K562 (cell line): ENCODE measurements at regions not wholly inside any gene's neighbourhood (a gene's known extent, or its start where the extent isn't known, plus 50 kb on each side); places are given as distances from the start of the nearest gene placed in this dataset.

Experiments
- ATAC-seq: fragments of 200-7000 bp; cut with Tn5 transposase; 3 replicates; pipeline ENCODE4 v1.9.1; 2020; ENCODE audit warnings: moderate library complexity
- BruUV-seq: library from RNA; stranded (reverse); fragments of 400-500 nt; replicated peaks from 2 replicates; lab custom pipeline; 2021; lab: Mats Ljungman, UMichigan
- CTCF ChIA-PET: fragments of 300-600 bp; formaldehyde crosslinking; extraction: SDS; loops from one replicate; lab custom pipeline; 2021; ENCODE audit warnings: low intra/inter-chr PET ratio; lab: Yijun Ruan, JAX
- POLR2A ChIA-PET: fragments of 300-600, 350-650 bp; sonication (Branson Sonifier 250); formaldehyde crosslinking; extraction: SDS; loops from one replicate; lab custom pipeline; 2021; ENCODE audit warnings: antibody characterized with exemption, inconsistent platforms; lab: Yijun Ruan, JAX
- DNase-seq, 4 experiments: peaks; one replicate each; pipeline versions ENCODE4 v3.0.0 to v3.0.0-alpha.2; 2011 to 2018; ENCODE audit warnings: low spot score in 3 of 4, mixed read lengths in 3 of 4; ENCODE audit errors: extremely low read depth in 1 of 4
- FAIRE-seq: peaks from 2 replicates; lab custom pipeline; 2011; peaks lifted over from hg19 to GRCh38; lab: Jason Lieb, UNC
- H2AFZ ChIP-seq: 2 replicates; pipeline ENCODE4 v1.6.0; 2011; ENCODE audit warnings: low read depth, low read length, control low read depth, inconsistent platforms
- H3K27ac ChIP-seq: fragments of 200-600 bp; 3 replicates; pipeline ENCODE4 v1.8.0; 2011; ENCODE audit warnings: low read depth, mild to moderate bottlenecking, control low read depth, inconsistent platforms, low read length, moderate library complexity, mixed read lengths; ENCODE audit errors: extremely low read depth
- H3K27me3 ChIP-seq, 2 experiments: fragments of 300-600 bp in 1 of 2; 2 replicates in 1 of 2; 3 replicates in 1 of 2; pipeline versions ENCODE4 v1.6.0 to v1.8.0; 2011; ENCODE audit warnings: inconsistent platforms in 2 of 2, low read length in 2 of 2, mild to moderate bottlenecking in 1 of 2, mixed read lengths in 1 of 2, moderate library complexity in 1 of 2; ENCODE audit not compliant: control insufficient read depth in 2 of 2, insufficient read depth in 2 of 2
- H3K36me3 ChIP-seq: fragments of 300-600 bp; 3 replicates; pipeline ENCODE4 v1.8.0; 2011; ENCODE audit warnings: mild to moderate bottlenecking, low read length, inconsistent platforms; ENCODE audit not compliant: control insufficient read depth, insufficient read depth
- H3K4me1 ChIP-seq, 2 experiments: fragments of 200-600 bp in 1 of 2; replicated peaks in 1 of 2; 2 replicates in 1 of 2; 3 replicates in 1 of 2; pipeline versions ENCODE4 v1.5.1 to v1.8.0; 2011; ENCODE audit warnings: inconsistent platforms in 2 of 2, low read length in 2 of 2, mild to moderate bottlenecking in 1 of 2, mixed read lengths in 1 of 2, moderate library complexity in 1 of 2; ENCODE audit not compliant: control insufficient read depth in 2 of 2, insufficient read depth in 2 of 2
- H3K4me2 ChIP-seq: 2 replicates; pipeline ENCODE4 v1.6.1; 2011; ENCODE audit warnings: low read length, control low read depth, inconsistent platforms, mixed read lengths; ENCODE audit not compliant: insufficient read depth
- H3K4me3 ChIP-seq: fragments of 200-600 bp; sonication (generic), shearing (Covaris generic); 2 replicates; pipeline ENCODE4 v1.5.1; 2016; ENCODE audit warnings: control low read depth, inconsistent platforms
- H3K79me2 ChIP-seq: fragments of 200-600 bp; 3 replicates; pipeline ENCODE4 v1.8.0; 2011; ENCODE audit warnings: low read length, inconsistent platforms; ENCODE audit not compliant: control insufficient read depth, insufficient read depth
- H3K9ac ChIP-seq, 2 experiments: 2 replicates each; pipeline versions ENCODE4 v1.6.0 to v1.6.1; 2011; ENCODE audit warnings: low read depth in 2 of 2, low read length in 2 of 2, control low read depth in 1 of 2, inconsistent platforms in 1 of 2, mild to moderate bottlenecking in 1 of 2, mixed read lengths in 1 of 2; ENCODE audit not compliant: insufficient read depth in 1 of 2
- H3K9me1 ChIP-seq: one replicate; pipeline ENCODE4 v1.6.0; 2011; ENCODE audit warnings: inconsistent platforms, mild to moderate bottlenecking, low read length, moderate library complexity; ENCODE audit not compliant: control insufficient read depth, insufficient read depth
- H3K9me3 ChIP-seq: replicated peaks from 2 replicates; pipeline ENCODE4 v1.5.1; 2011; ENCODE audit warnings: low read depth, low read length, inconsistent platforms; ENCODE audit not compliant: control insufficient read depth, insufficient read depth
- H4K20me1 ChIP-seq: replicated peaks from 2 replicates; pipeline ENCODE4 v1.6.1; 2011; ENCODE audit warnings: low read length, inconsistent platforms, mixed read lengths; ENCODE audit not compliant: control insufficient read depth, insufficient read depth
- E2F5 ChIP-seq: sonication (generic); formaldehyde crosslinking; IDR thresholded peaks from 2 replicates; pipeline ENCODE4 v1.8.0; 2022; ENCODE audit warnings: mild to moderate bottlenecking, missing genetic modification reagents
- FIP1L1 ChIP-seq: fragments of 200-400 bp; formaldehyde crosslinking; IDR thresholded peaks from 2 replicates; pipeline ENCODE4 v1.6.1; 2018; ENCODE audit warnings: mild to moderate bottlenecking, low read depth, low read length; ENCODE audit not compliant: poor library complexity, severe bottlenecking
- GMEB1 ChIP-seq: fragments of 250-450 bp; sonication (Bioruptor Pico); IDR thresholded peaks from 2 replicates; pipeline ENCODE4 v1.4.0; 2020; ENCODE audit warnings: mild to moderate bottlenecking
- HOXB6 ChIP-seq: fragments of 250-450 bp; sonication (Bioruptor Pico); IDR thresholded peaks from 2 replicates; pipeline ENCODE4 v1.5.1; 2022; ENCODE audit warnings: mild to moderate bottlenecking, borderline replicate concordance
- ILF3 ChIP-seq: fragments of 450-650 bp; IDR thresholded peaks from 2 replicates; pipeline ENCODE4 v1.6.1; 2018; ENCODE audit warnings: antibody characterized with exemption, mild to moderate bottlenecking, moderate library complexity, borderline replicate concordance
- KLF13 ChIP-seq: fragments of 450-650 bp; IDR thresholded peaks from 2 replicates; pipeline ENCODE4 v1.6.1; 2016; ENCODE audit warnings: missing genetic modification characterization, low read depth, mild to moderate bottlenecking, missing compliant biosample characterization, moderate library complexity, borderline replicate concordance
- NFYB ChIP-seq: IDR thresholded peaks from 2 replicates; pipeline ENCODE4 v1.6.1; 2011; ENCODE audit warnings: mild to moderate bottlenecking, moderate library complexity; ENCODE audit not compliant: insufficient read length; ENCODE audit errors: extremely low read depth
- NR3C1 ChIP-seq: sonication (generic); formaldehyde crosslinking; IDR thresholded peaks from 2 replicates; pipeline ENCODE4 v1.8.1; 2022; ENCODE audit warnings: missing genetic modification reagents
- PTBP1 ChIP-seq: fragments of 200-400 bp; formaldehyde crosslinking; IDR thresholded peaks from 2 replicates; pipeline ENCODE4 v1.6.1; 2017; ENCODE audit warnings: low read depth, low read length
- SFPQ ChIP-seq: fragments of 200-400 bp; formaldehyde crosslinking; IDR thresholded peaks from 2 replicates; pipeline ENCODE4 v1.6.1; 2017; ENCODE audit warnings: mild to moderate bottlenecking, low read depth, low read length, moderate library complexity
- TAF7 ChIP-seq: fragments of 450-650 bp; IDR thresholded peaks from 2 replicates; pipeline ENCODE4 v1.6.1; 2016; ENCODE audit warnings: missing genetic modification characterization, missing compliant biosample characterization
- TAL1 ChIP-seq: fragments of 450-650 bp; IDR thresholded peaks from 2 replicates; pipeline ENCODE4 v1.6.1; 2016; ENCODE audit warnings: mild to moderate bottlenecking
- TRIM28 ChIP-seq: fragments of 450-650 bp; IDR thresholded peaks from 2 replicates; pipeline ENCODE4 v1.6.1; 2017
- XRCC3 ChIP-seq: fragments of 450-650 bp; IDR thresholded peaks from 2 replicates; pipeline ENCODE4 v1.6.1; 2017; ENCODE audit warnings: mild to moderate bottlenecking, moderate library complexity
- ZNF121 ChIP-seq: sonication (generic); formaldehyde crosslinking; conservative IDR thresholded peaks from 2 replicates; pipeline ENCODE4 v1.8.0; 2022; ENCODE audit warnings: missing genetic modification reagents
- ZNF146 ChIP-seq: IDR thresholded peaks from one replicate; pipeline ENCODE4 v1.6.1; 2018; ENCODE audit warnings: missing compliant biosample characterization; ENCODE audit not compliant: unreplicated experiment
- in situ Hi-C: fragments of 300-500 bp; cut with MboI; formaldehyde crosslinking; loops from 4 replicates; pipeline ENCODE4 v1.15.0; 2018; ENCODE audit warnings: inconsistent platforms, mixed read lengths
- intact Hi-C: fragments of 100-400 bp; cut with micrococcal nuclease; formaldehyde crosslinking; loops from 2 replicates; pipeline ENCODE4 v1.14.2; 2022

GRCh38 chr9:115285836-115286235 lies 167.9 kb upstream of the TNC start:
- DNase-seq: no peak
- Histone ChIP-seq H3K4me3 (no peak overlapping the region), H3K9ac (no peak overlapping the region), H3K4me1 (no peaks in the 10 kb centered on the region), H3K9me1 (no peaks in the 10 kb centered on the region), H2AFZ (no peak overlapping the region), H3K9me3 (no peaks in the 10 kb centered on the region), H3K27ac (no peak overlapping the region), H3K79me2 (no peaks in the 10 kb centered on the region), H3K4me2 (no peak overlapping the region), H3K36me3 (no peaks in the 10 kb centered on the region), H4K20me1 (no peaks in the 10 kb centered on the region), H3K27me3 (no peaks in the 10 kb centered on the region)
- in situ Hi-C loops (no loop called here), intact Hi-C loops (no loop called here)
- ChIA-PET CTCF (no interaction called here), POLR2A (no interaction called here)
- FAIRE-seq: no peak
- no peak for ATAC-seq
- no TSS peak for BruUV-seq
- TF ChIP-seq XRCC3: no peak
- TF ChIP-seq KLF13 (tag): no peak
- TF ChIP-seq ILF3: no peak
- TF ChIP-seq TAL1: no peak
- no peak for TF ChIP-seq PTBP1
- no peak for TF ChIP-seq FIP1L1
- no peak for TF ChIP-seq TAF7 (tag)
- TF ChIP-seq E2F5: no peak
- no peak for TF ChIP-seq SFPQ
- no peak for TF ChIP-seq NFYB
- no peak for TF ChIP-seq HOXB6 (CRISPR knock-in tag)
- TF ChIP-seq TRIM28: no peak
- no peak for TF ChIP-seq ZNF121
- TF ChIP-seq ZNF146 (CRISPR knock-in tag): no peak
- no peak for TF ChIP-seq NR3C1
- TF ChIP-seq GMEB1 (CRISPR knock-in tag): no peak
